ENCODE measurements at regions not wholly inside any gene's neighbourhood (a gene's known extent, or its start where the extent isn't known, plus 50 kb on each side); places are given as distances from the start of the nearest gene placed in this dataset.
"Not testable (repeated sequence)": the region's sequence is repeated elsewhere in the genome, so short reads cannot be mapped to it uniquely, and the experiment has no call there.

- DNase-seq, result no peak
These were observed 494.3 kb downstream of the BRINP3 start for GRCh38 chr1:189983166-189983890.

- no peak for DNase-seq
These were observed 491.1 kb downstream of the BRINP3 start for GRCh38 chr1:189986516-189986915.

GRCh38 chr1:189987509-189987908 lies 490.2 kb downstream of the BRINP3 start:
- DNase-seq, result no peak

GRCh38 chr1:189992856-189993255 lies 484.8 kb downstream of the BRINP3 start:
- DNase-seq, result no peak

- no peak for DNase-seq
These were observed 477.2 kb downstream of the BRINP3 start for GRCh38 chr1:190000365-190000872.

GRCh38 chr1:190001187-190001586 lies 476.5 kb downstream of the BRINP3 start:
- DNase-seq, result no peak

- DNase-seq, result no peak
These were observed 474.3 kb downstream of the BRINP3 start for GRCh38 chr1:190003376-190003775.

- no peak for DNase-seq
These were observed 466.1 kb downstream of the BRINP3 start for GRCh38 chr1:190011585-190011984.

- DNase-seq, result not testable (repeated sequence)
These were observed 458.5 kb downstream of the BRINP3 start for GRCh38 chr1:190019151-190019550.

- no peak for DNase-seq
These were observed 457.9 kb downstream of the BRINP3 start for GRCh38 chr1:190019717-190020116.

- no peak for DNase-seq
These were observed 455.0 kb downstream of the BRINP3 start for GRCh38 chr1:190022709-190023108.

GRCh38 chr1:190029441-190029840 lies 448.2 kb downstream of the BRINP3 start:
- DNase-seq, result no peak

GRCh38 chr1:190043655-190044054 lies 434.0 kb downstream of the BRINP3 start:
- no peak for DNase-seq

- no peak for DNase-seq
These were observed 431.4 kb downstream of the BRINP3 start for GRCh38 chr1:190046231-190046630.

Data from bone marrow (tissue), 2 donors.